ENCODE measurements at regions not wholly inside any gene's neighbourhood (a gene's known extent, or its start where the extent isn't known, plus 50 kb on each side); places are given as distances from the start of the nearest gene placed in this dataset.

- TF ChIP-seq CTCF (IDR thresholded peaks at IDR 0.05; ENCODE audit: insufficient read depth, low read length) (no peak), POLR2AphosphoS5 (IDR thresholded peaks at IDR 0.05; ENCODE audit: low read depth) (no peak), REST (IDR thresholded peaks at IDR 0.05; ENCODE audit: insufficient replicate concordance, low read depth) (no peak)
Measured at GRCh38 chr14:106107703-106108102, 581.3 kb downstream of the TMEM121 start.
